Esophagus (tissue), 2 donors: ENCODE measurements at regions not wholly inside any gene's neighbourhood (a gene's known extent, or its start where the extent isn't known, plus 50 kb on each side); places are given as distances from the start of the nearest gene placed in this dataset.
"Not testable (repeated sequence)": the region's sequence is repeated elsewhere in the genome, so short reads cannot be mapped to it uniquely, and the experiment has no call there.

ENCODE experiments used
- H3K27ac ChIP-seq, 2 donors: one replicate each; pipeline ENCODE4 v1.5.1; 2013; ENCODE audit warnings: low read depth in 2 of 2, mild to moderate bottlenecking in 2 of 2, inconsistent platforms in 1 of 2, low read length in 1 of 2, moderate library complexity in 1 of 2
- H3K27me3 ChIP-seq, 2 donors: one replicate each; pipeline ENCODE4 v1.6.1; 2013; ENCODE audit warnings: low read length in 2 of 2, control low read depth in 1 of 2, mild to moderate bottlenecking in 1 of 2; ENCODE audit not compliant: insufficient read depth in 2 of 2, control insufficient read depth in 1 of 2
- H3K36me3 ChIP-seq, 2 donors: one replicate each; pipeline ENCODE4 v1.6.1; 2013; ENCODE audit warnings: low read length in 1 of 2; ENCODE audit not compliant: control insufficient read depth in 2 of 2, insufficient read depth in 2 of 2
- H3K4me1 ChIP-seq, 2 donors: one replicate each; pipeline ENCODE4 v1.6.1; 2013; ENCODE audit warnings: low read length in 1 of 2; ENCODE audit not compliant: control insufficient read depth in 2 of 2, insufficient read depth in 2 of 2
- H3K4me3 ChIP-seq, 2 donors: one replicate each; pipeline ENCODE4 v1.5.1; 2013; ENCODE audit warnings: low read length in 2 of 2, mild to moderate bottlenecking in 2 of 2, low read depth in 1 of 2, moderate library complexity in 1 of 2
- H3K9me3 ChIP-seq, 2 donors: one replicate each; pipeline ENCODE4 v1.6.1; 2013; ENCODE audit warnings: mild to moderate bottlenecking in 2 of 2, low read depth in 1 of 2, low read length in 1 of 2, moderate library complexity in 1 of 2; ENCODE audit not compliant: control insufficient read depth in 2 of 2, insufficient read depth in 1 of 2
- WGBS, 2 donors: extraction: QIAGEN DNeasy Blood & Tissue Kit; methylation state at CpG; one replicate each; pipeline ENCODE4 v1.1.7; 2013; 5-methylcytosine and 5-hydroxymethylcytosine counted together
- donor health status: healthy with polysubstance abuse.
- donor health status: Bipolar disorder and iron deficiency.

DNA sequence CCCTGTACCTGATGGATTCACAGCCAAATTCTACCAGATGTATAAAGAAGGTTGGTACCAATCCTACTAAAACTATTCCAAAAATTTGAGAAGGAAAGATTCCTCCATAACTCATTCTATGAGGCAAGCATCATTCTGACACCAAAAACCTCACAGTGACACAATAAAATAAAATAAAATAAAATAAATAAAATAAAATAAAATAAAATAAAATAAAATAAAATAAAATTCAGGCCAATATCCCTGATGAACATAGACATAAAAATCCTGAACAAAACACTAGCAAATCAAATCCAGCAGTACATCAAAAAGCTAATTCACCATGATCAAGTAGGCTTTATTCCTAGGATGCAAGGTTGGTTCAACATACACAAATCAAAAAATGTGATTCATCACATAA is 108.1 kb downstream of the PROX1 start:
- not testable (repeated sequence) for H3K36me3 ChIP-seq, H3K27ac ChIP-seq, H3K4me3 ChIP-seq, H3K9me3 ChIP-seq, H3K4me1 ChIP-seq, H3K27me3 ChIP-seq

DNA sequence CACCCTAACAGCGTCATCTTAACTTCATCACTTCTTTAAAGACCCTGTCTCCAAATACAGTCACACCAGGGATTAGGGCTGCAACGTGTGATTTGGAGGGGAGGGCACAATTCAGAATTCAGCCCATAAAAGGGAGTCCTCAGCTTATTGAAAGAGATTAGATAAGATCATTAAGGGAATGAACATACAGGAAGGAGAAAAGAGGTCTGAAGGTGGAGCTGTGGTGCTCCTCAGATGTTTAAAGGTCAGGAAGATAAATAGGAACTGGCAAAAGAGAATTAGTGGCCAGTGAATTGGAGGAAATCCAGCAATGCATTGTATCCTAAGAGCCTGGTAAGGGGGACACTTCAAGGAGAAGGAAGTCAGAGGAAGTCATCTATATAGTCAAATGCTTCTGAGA is 113.5 kb downstream of the PROX1 start:
- Histone ChIP-seq H3K4me3 (no peak overlapping the region), H3K27ac (no peak overlapping the region), H3K27me3 (no peaks in the 10 kb centered on the region), H3K4me1 (no peaks in the 10 kb centered on the region), H3K36me3 (no peaks in the 10 kb centered on the region), H3K9me3 (peaks cover 2 to 3% of the 10 kb centered on the region in 2 donors)
- WGBS, 2 donors, result 51 to 52% methylated on average over 2 of the region's 2 CpGs

- H3K36me3 ChIP-seq, result no peaks in the 10 kb centered on the region
- H3K27ac ChIP-seq, result no peak overlapping the region
- peaks cover 2 to 3% of the 10 kb centered on the region in 2 donors for H3K9me3 ChIP-seq
- 83 to 86% methylated on average over 3 of the region's 3 CpGs for WGBS, 2 donors
- no peak overlapping the region for H3K4me3 ChIP-seq
- H3K4me1 ChIP-seq, result no peaks in the 10 kb centered on the region
- H3K27me3 ChIP-seq, result no peaks in the 10 kb centered on the region
These were observed 114.1 kb downstream of the PROX1 start for GRCh38 chr1:214101828-214102227.

DNA sequence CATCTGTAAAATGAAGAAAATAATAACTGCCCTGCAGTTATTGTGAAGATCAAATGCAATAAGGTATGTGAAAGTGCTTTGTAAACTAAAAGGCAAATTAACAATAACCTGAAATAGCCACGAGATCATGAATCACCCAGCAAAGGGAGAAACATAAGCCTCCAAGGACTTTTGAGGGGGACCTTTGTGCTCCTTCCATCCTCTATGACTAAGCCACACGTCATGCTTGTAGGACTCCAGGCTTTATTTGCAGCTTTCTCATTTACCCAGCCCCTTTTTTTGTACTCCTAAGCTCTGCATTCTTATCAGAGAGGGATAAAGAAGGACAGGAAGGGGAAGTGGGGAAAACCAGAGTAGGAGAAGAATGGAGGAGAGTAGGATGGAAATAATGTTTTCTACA is 115.1 kb downstream of the PROX1 start:
- H3K36me3 ChIP-seq, result no peaks in the 10 kb centered on the region
- H3K27me3 ChIP-seq, result no peaks in the 10 kb centered on the region
- H3K4me3 ChIP-seq, result no peak overlapping the region
- WGBS, 2 donors, result 26 to 40% methylated on average over 2 of the region's 2 CpGs
- no peak overlapping the region for H3K27ac ChIP-seq
- H3K4me1 ChIP-seq, result no peaks in the 10 kb centered on the region
- peaks cover 2 to 3% of the 10 kb centered on the region in 2 donors for H3K9me3 ChIP-seq

DNA sequence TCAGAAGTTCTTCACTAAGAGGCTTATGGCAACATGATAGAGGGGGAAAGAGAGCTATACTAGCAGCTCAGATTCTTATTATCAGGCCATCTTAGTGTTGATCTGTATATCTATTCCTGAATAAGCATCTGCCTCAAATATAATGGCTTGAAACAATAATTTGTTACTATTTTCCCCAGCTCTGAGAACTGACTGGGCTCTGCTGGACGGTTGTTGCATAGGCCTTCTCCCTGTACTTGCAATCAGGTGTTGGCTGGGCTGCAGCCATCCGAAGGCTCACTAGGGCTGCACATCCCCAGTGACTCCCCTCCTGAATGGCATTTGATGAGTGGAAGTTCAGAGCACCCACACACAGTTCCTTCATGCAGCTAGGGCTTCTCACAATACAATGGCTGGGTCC is 116.0 kb downstream of the PROX1 start:
- Histone ChIP-seq H3K27ac (no peak overlapping the region), H3K36me3 (no peaks in the 10 kb centered on the region), H3K4me3 (no peak overlapping the region), H3K9me3 (peaks cover 2 to 3% of the 10 kb centered on the region in 2 donors), H3K4me1 (no peaks in the 10 kb centered on the region), H3K27me3 (no peaks in the 10 kb centered on the region)
- 88 to 95% methylated on average over 2 of the region's 2 CpGs for WGBS, 2 donors

DNA sequence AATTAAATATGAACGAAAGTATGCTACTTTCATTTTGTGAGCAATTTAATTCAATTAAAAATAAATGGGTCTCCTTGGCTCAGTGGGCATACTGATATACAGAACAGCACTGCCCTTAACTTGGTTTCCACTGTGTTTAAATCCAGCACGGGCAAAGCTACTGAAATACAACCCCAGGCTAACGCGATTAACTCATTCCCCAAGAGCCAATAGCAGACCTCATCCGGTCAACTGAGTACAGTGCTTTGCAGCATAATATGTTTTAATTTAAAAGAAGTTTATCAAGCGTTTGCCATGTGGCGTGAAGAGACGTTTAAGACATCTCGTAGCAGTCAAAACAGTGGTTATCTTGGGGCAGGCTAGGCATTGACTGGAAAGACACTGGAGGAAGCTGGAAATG is 118.6 kb downstream of the PROX1 start:
- H3K27me3 ChIP-seq, result no peaks in the 10 kb centered on the region
- no peaks in the 10 kb centered on the region for H3K36me3 ChIP-seq
- WGBS, 2 donors, result 83 to 85% methylated on average over 9 of the region's 9 CpGs
- H3K4me3 ChIP-seq, result no peak overlapping the region
- peaks cover 2 to 3% of the 10 kb centered on the region in 2 donors for H3K9me3 ChIP-seq
- no peaks in the 10 kb centered on the region for H3K4me1 ChIP-seq
- H3K27ac ChIP-seq, result no peak overlapping the region

- no peaks in the 10 kb centered on the region for H3K36me3 ChIP-seq
- no peaks in the 10 kb centered on the region for H3K4me1 ChIP-seq
- peaks cover 2 to 3% of the 10 kb centered on the region in 2 donors for H3K9me3 ChIP-seq
- H3K27ac ChIP-seq, result no peak overlapping the region
- no peaks in the 10 kb centered on the region for H3K27me3 ChIP-seq
- peak overlapping the region in 1 of 2 donors; percentile 34 for H3K4me3 ChIP-seq
- WGBS, 2 donors, result 27 to 28% methylated on average over 25 of the region's 25 CpGs
These were observed 119.7 kb downstream of the PROX1 start for GRCh38 chr1:214107322-214108096.

DNA sequence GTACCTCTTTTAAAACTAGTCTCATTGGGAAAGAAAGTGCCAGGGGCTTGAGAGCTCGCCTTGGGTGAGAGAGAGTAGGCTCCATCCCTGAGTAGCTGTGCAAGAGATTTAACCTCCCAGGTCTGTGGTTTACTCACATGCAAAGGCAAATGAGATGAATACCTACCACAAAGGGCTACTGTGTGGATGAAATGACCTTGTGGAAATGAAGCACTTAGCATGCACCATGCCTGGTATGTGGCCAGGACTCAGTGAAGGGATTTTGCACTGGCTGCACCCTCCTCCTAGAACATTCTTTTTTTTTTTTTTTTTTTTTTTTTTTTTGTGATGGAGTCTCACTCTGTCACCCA is 120.3 kb downstream of the PROX1 start:
- Histone ChIP-seq H3K36me3 (no peaks in the 10 kb centered on the region), H3K27me3 (no peaks in the 10 kb centered on the region), H3K4me3 (no peak overlapping the region), H3K9me3 (peaks cover 2 to 3% of the 10 kb centered on the region in 2 donors), H3K4me1 (no peaks in the 10 kb centered on the region), H3K27ac (no peak overlapping the region)
- 91 to 93% methylated on average over 1 of the region's 1 CpG for WGBS, 2 donors

- no peaks in the 10 kb centered on the region for H3K36me3 ChIP-seq
- H3K27me3 ChIP-seq, result no peaks in the 10 kb centered on the region
- WGBS, 2 donors, result 89 to 91% methylated on average over 9 of the region's 9 CpGs
- no peak overlapping the region for H3K4me3 ChIP-seq
- H3K9me3 ChIP-seq, result no peaks in the 10 kb centered on the region
- H3K4me1 ChIP-seq, result no peaks in the 10 kb centered on the region
- H3K27ac ChIP-seq, result no peak overlapping the region
These were observed 124.0 kb downstream of the PROX1 start for GRCh38 chr1:214111796-214112195.

GRCh38 chr1:214116258-214116657 is 128.5 kb downstream of the PROX1 start:
- 83% methylated on average over 3 of the region's 3 CpGs for WGBS, 2 donors
- no peak overlapping the region for H3K27ac ChIP-seq
- H3K36me3 ChIP-seq, result no peaks in the 10 kb centered on the region
- peaks cover 5 to 6% of the 10 kb centered on the region in 2 donors for H3K9me3 ChIP-seq
- H3K4me1 ChIP-seq, result no peaks in the 10 kb centered on the region
- H3K4me3 ChIP-seq, result no peak overlapping the region
- no peaks in the 10 kb centered on the region for H3K27me3 ChIP-seq
